ENCODE measurements at regions not wholly inside any gene's neighbourhood (a gene's known extent, or its start where the extent isn't known, plus 50 kb on each side); places are given as distances from the start of the nearest gene placed in this dataset.

- TF ChIP-seq CTCF (optimal IDR thresholded peaks at IDR 0.05 in 1 of 3, IDR thresholded peaks at IDR 0.05 in 1 of 3, conservative IDR thresholded peaks at IDR 0.05 in 1 of 3; ENCODE audit: extremely low read depth in 1 of 3, insufficient read depth in 2 of 3, low read length in 3 of 3) (no peak), EZH2 (IDR thresholded peaks at IDR 0.05; ENCODE audit: low read length) (no peak)
Observed at GRCh38 chr10:60707841-60708240, 70.4 kb upstream of the CDK1 start.
